IMR-90 (cell line): ENCODE measurements at regions not wholly inside any gene's neighbourhood (a gene's known extent, or its start where the extent isn't known, plus 50 kb on each side); places are given as distances from the start of the nearest gene placed in this dataset.

ENCODE experiments used
- ATAC-seq: fragments of 200-7000 bp; cut with Tn5 transposase; 2 replicates; pipeline ENCODE4 v1.9.1; 2020; ENCODE audit warnings: low read depth, mild to moderate bottlenecking, moderate library complexity
- BruUV-seq: library from RNA; stranded (reverse); fragments of 400-500 nt; replicated peaks from 2 replicates; lab custom pipeline; 2021; lab: Mats Ljungman, UMichigan
- CTCF ChIA-PET: fragments of 300-600 bp; formaldehyde crosslinking; extraction: SDS; loops from one replicate; lab custom pipeline; 2021; ENCODE audit warnings: antibody characterized with exemption; lab: Yijun Ruan, JAX
- POLR2A ChIA-PET: fragments of 300-600 bp; sonication (Branson Sonifier 250); formaldehyde crosslinking; loops from one replicate; lab custom pipeline; 2022; ENCODE audit warnings: antibody characterized with exemption; ENCODE audit not compliant: unreplicated experiment; lab: Charles Lee
- DNase-seq: peaks from one replicate; pipeline ENCODE4 v3.0.0; 2013
- H2AFZ ChIP-seq: replicated peaks from 2 replicates; pipeline ENCODE3; 2013; ENCODE audit warnings: low read length, mild to moderate bottlenecking; ENCODE audit not compliant: poor library complexity
- H2AK5ac ChIP-seq: 2 replicates; pipeline ENCODE4 v1.6.1; 2013; ENCODE audit warnings: low read depth, low read length, inconsistent platforms
- H2AK9ac ChIP-seq: replicated peaks from 2 replicates; pipeline ENCODE3; 2013; ENCODE audit warnings: mild to moderate bottlenecking, low read depth, low read length, moderate library complexity; ENCODE audit not compliant: poor library complexity
- H2BK120ac ChIP-seq: 2 replicates; pipeline ENCODE4 v1.6.1; 2013; ENCODE audit warnings: low read depth, low read length, inconsistent platforms
- H2BK15ac ChIP-seq: 3 replicates; pipeline ENCODE4 v1.6.1; 2013; ENCODE audit warnings: low read depth, low read length, inconsistent platforms
- H2BK20ac ChIP-seq: 2 replicates; pipeline ENCODE4 v1.6.1; 2013; ENCODE audit warnings: low read depth, mild to moderate bottlenecking, inconsistent platforms, low read length, moderate library complexity
- H2BK5ac ChIP-seq: 2 replicates; pipeline ENCODE4 v1.6.1; 2013; ENCODE audit warnings: mild to moderate bottlenecking, low read depth, low read length, inconsistent platforms; ENCODE audit not compliant: poor library complexity, severe bottlenecking
- H3K14ac ChIP-seq: replicated peaks from 2 replicates; pipeline ENCODE4 v1.6.1; 2013; ENCODE audit warnings: low read depth, low read length, inconsistent platforms
- H3K18ac ChIP-seq: 2 replicates; pipeline ENCODE4 v1.6.1; 2013; ENCODE audit warnings: low read depth, low read length, control low read depth
- H3K23ac ChIP-seq: 2 replicates; pipeline ENCODE4 v1.6.1; 2013; ENCODE audit warnings: low read depth, low read length, inconsistent platforms
- H3K27ac ChIP-seq: 2 replicates; pipeline ENCODE4 v1.5.1; 2013; ENCODE audit warnings: mild to moderate bottlenecking, control low read depth, low read length; ENCODE audit not compliant: insufficient read depth
- H3K27me3 ChIP-seq: 2 replicates; pipeline ENCODE4 v1.6.1; 2013; ENCODE audit warnings: low read length; ENCODE audit not compliant: control insufficient read depth, insufficient read depth
- H3K36me3 ChIP-seq: 2 replicates; pipeline ENCODE4 v1.6.1; 2013; ENCODE audit warnings: low read length, mixed read lengths; ENCODE audit not compliant: control insufficient read depth, insufficient read depth
- H3K4ac ChIP-seq: 2 replicates; pipeline ENCODE4 v1.6.1; 2013; ENCODE audit warnings: low read depth, low read length, inconsistent platforms
- H3K4me1 ChIP-seq: 2 replicates; pipeline ENCODE4 v1.6.1; 2013; ENCODE audit warnings: low read length, mixed read lengths; ENCODE audit not compliant: control insufficient read depth, insufficient read depth
- H3K4me2 ChIP-seq: 2 replicates; pipeline ENCODE4 v1.6.1; 2013; ENCODE audit warnings: low read depth, mild to moderate bottlenecking, control low read depth, low read length, moderate library complexity
- H3K4me3 ChIP-seq: 2 replicates; pipeline ENCODE4 v1.5.1; 2013; ENCODE audit warnings: low read depth, mild to moderate bottlenecking, control low read depth, low read length, moderate library complexity; ENCODE audit not compliant: insufficient read depth
- H3K56ac ChIP-seq: 2 replicates; pipeline ENCODE4 v1.6.1; 2013; ENCODE audit warnings: low read length, inconsistent platforms; ENCODE audit not compliant: insufficient read depth; ENCODE audit errors: extremely low read depth
- H3K79me1 ChIP-seq, 2 experiments: 2 replicates each; pipeline ENCODE4 v1.6.1; 2013; ENCODE audit warnings: low read length in 2 of 2, inconsistent platforms in 1 of 2, low read depth in 1 of 2
- H3K9ac ChIP-seq: 2 replicates; pipeline ENCODE4 v1.6.1; 2013; ENCODE audit warnings: low read depth, low read length, control low read depth
- H3K9me1 ChIP-seq: 2 replicates; pipeline ENCODE4 v1.6.1; 2013; ENCODE audit warnings: low read length, inconsistent platforms; ENCODE audit not compliant: insufficient read depth
- H3K9me3 ChIP-seq: 2 replicates; pipeline ENCODE4 v1.6.1; 2013; ENCODE audit warnings: low read length; ENCODE audit not compliant: control insufficient read depth, insufficient read depth
- H4K20me1 ChIP-seq: 2 replicates; pipeline ENCODE4 v1.6.1; 2013; ENCODE audit warnings: low read length, inconsistent platforms; ENCODE audit not compliant: insufficient read depth
- H4K5ac ChIP-seq: 2 replicates; pipeline ENCODE4 v1.6.1; 2013; ENCODE audit warnings: mild to moderate bottlenecking, low read depth, low read length, control low read depth
- H4K8ac ChIP-seq, 2 experiments: 2 replicates each; pipeline ENCODE4 v1.6.1; 2013; ENCODE audit warnings: low read depth in 2 of 2, low read length in 2 of 2, control low read depth in 1 of 2, inconsistent platforms in 1 of 2
- H4K91ac ChIP-seq: 2 replicates; pipeline ENCODE4 v1.6.1; 2013; ENCODE audit warnings: low read depth, low read length, inconsistent platforms; ENCODE audit not compliant: insufficient read depth
- BHLHE40 ChIP-seq: fragments of 150-350 bp; IDR thresholded peaks from 2 replicates; pipeline ENCODE4 v1.6.1; 2016; ENCODE audit warnings: mild to moderate bottlenecking, low read depth, low read length
- CEBPB ChIP-seq: IDR thresholded peaks from 2 replicates; pipeline ENCODE4 v1.6.1; 2012; ENCODE audit warnings: low read depth, low read length, improper control_type of control experiment
- CHD1 ChIP-seq: IDR thresholded peaks from 2 replicates; pipeline ENCODE4 v1.6.1; 2012; ENCODE audit warnings: low read depth, low read length, improper control_type of control experiment
- MAFK ChIP-seq: IDR thresholded peaks from 2 replicates; pipeline ENCODE4 v1.6.1; 2012; ENCODE audit warnings: low read depth, low read length, improper control_type of control experiment
- MAZ ChIP-seq: IDR thresholded peaks from 2 replicates; pipeline ENCODE4 v1.6.1; 2012; ENCODE audit warnings: low read depth, mild to moderate bottlenecking, low read length, improper control_type of control experiment, moderate library complexity, borderline replicate concordance
- MXI1 ChIP-seq: IDR thresholded peaks from 2 replicates; pipeline ENCODE4 v1.6.1; 2012; ENCODE audit warnings: low read depth, mild to moderate bottlenecking, low read length, moderate library complexity, borderline replicate concordance
- NFE2L2 ChIP-seq: fragments of 150-350 bp; IDR thresholded peaks from 2 replicates; pipeline ENCODE4 v1.6.1; 2016; ENCODE audit warnings: low read depth, mild to moderate bottlenecking, low read length
- RAD21 ChIP-seq: IDR thresholded peaks from 2 replicates; pipeline ENCODE4 v1.6.1; 2012; ENCODE audit warnings: low read length, improper control_type of control experiment
- RCOR1 ChIP-seq: IDR thresholded peaks from 2 replicates; pipeline ENCODE4 v1.6.1; 2012; ENCODE audit warnings: mild to moderate bottlenecking, low read length, improper control_type of control experiment; ENCODE audit not compliant: insufficient replicate concordance
- SMC3 ChIP-seq: fragments of 150-350 bp; IDR thresholded peaks from 2 replicates; pipeline ENCODE4 v1.6.1; 2016; ENCODE audit warnings: low read depth, mild to moderate bottlenecking, antibody characterized with exemption, low read length, moderate library complexity
- dilution Hi-C: fragments of 300-500 bp; cut with HindIII; formaldehyde crosslinking; loops from one replicate; pipeline ENCODE4 v1.14.3; 2018; ENCODE audit warnings: low sequenced_read_pairs; ENCODE audit not compliant: unreplicated experiment
- in situ Hi-C: fragments of 300-500 bp; cut with MboI; formaldehyde crosslinking; loops from 3 replicates; pipeline ENCODE4 v1.14.3; 2019; ENCODE audit warnings: low sequenced_read_pairs, inconsistent platforms, mixed read lengths
- intact Hi-C: fragments of 100-400 bp; cut with micrococcal nuclease; formaldehyde crosslinking; loops from 2 replicates; pipeline ENCODE4 v1.10.0; 2022

DNA sequence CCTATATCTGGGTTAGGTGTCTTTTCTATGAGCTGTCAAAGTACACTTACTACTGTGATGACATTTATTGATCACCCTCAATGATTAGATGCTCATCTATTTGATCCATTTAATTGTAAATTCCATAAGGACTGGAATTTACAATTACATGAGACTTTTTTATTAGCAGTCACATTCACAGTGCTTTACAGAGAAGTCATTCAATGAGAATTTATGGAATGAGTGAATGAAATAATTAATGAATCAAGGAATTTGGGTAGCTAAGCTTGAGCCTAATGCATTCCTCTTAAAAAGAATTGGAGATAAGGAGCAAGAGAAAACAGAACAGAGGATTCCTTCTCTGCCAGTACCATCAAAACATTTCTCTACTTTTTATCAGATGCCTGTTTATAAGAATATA lies 1437.5 kb upstream of the CDH8 start:
- no peaks in the 10 kb centered on the region for H3K4me1 ChIP-seq
- H4K91ac ChIP-seq: no peak overlapping the region
- H2BK20ac ChIP-seq: no peak overlapping the region
- no peak overlapping the region for H2AK5ac ChIP-seq
- CTCF ChIA-PET: no interaction called here
- H3K36me3 ChIP-seq: no peaks in the 10 kb centered on the region
- no peaks in the 10 kb centered on the region for H3K79me1 ChIP-seq
- no peak overlapping the region for H3K56ac ChIP-seq
- H2BK5ac ChIP-seq: no peak overlapping the region
- ATAC-seq (no peak), DNase-seq (no peak)
- no peak overlapping the region for H3K4me3 ChIP-seq
- H3K18ac ChIP-seq: no peak overlapping the region
- no peak overlapping the region for H3K14ac ChIP-seq
- no peak overlapping the region for H2AFZ ChIP-seq
- no peak overlapping the region for H3K4me2 ChIP-seq
- no peaks in the 10 kb centered on the region for H3K9me3 ChIP-seq
- no TSS peak for BruUV-seq
- intact Hi-C loops (no loop called here), dilution Hi-C loops (no loop called here), in situ Hi-C loops (no loop called here)
- no peak overlapping the region for H4K5ac ChIP-seq
- H4K20me1 ChIP-seq: no peaks in the 10 kb centered on the region
- no peak overlapping the region for H3K23ac ChIP-seq
- no peak overlapping the region for H2BK15ac ChIP-seq
- H2BK120ac ChIP-seq: no peak overlapping the region
- H2AK9ac ChIP-seq: no peak overlapping the region
- no peak overlapping the region for H3K9ac ChIP-seq
- no peak overlapping the region for H3K4ac ChIP-seq
- no peak overlapping the region for H4K8ac ChIP-seq
- H3K9me1 ChIP-seq: no peaks in the 10 kb centered on the region
- no peak overlapping the region for H3K27ac ChIP-seq
- POLR2A ChIA-PET: no interaction called here
- H3K27me3 ChIP-seq: no peaks in the 10 kb centered on the region
- no peak for TF ChIP-seq RAD21
- TF ChIP-seq SMC3: no peak
- TF ChIP-seq MAZ: no peak
- TF ChIP-seq CHD1: no peak
- TF ChIP-seq CEBPB: no peak
- no peak for TF ChIP-seq RCOR1
- no peak for TF ChIP-seq BHLHE40
- no peak for TF ChIP-seq MAFK
- TF ChIP-seq NFE2L2: no peak
- TF ChIP-seq MXI1: no peak
